OCI-LY3 (cell line): ENCODE measurements at regions not wholly inside any gene's neighbourhood (a gene's known extent, or its start where the extent isn't known, plus 50 kb on each side); places are given as distances from the start of the nearest gene placed in this dataset.

Experiments used
- EZH2phosphoT487 ChIP-seq: fragments of 200-600 bp; shearing (Covaris generic); IDR thresholded peaks from 2 replicates; pipeline ENCODE4 v1.6.1; 2018; ENCODE audit warnings: antibody characterized with exemption, mixed run types, low read depth
- TF ChIP-seq, protein P1 (sequence below): fragments of 200-600, 300-600 bp; sonication (generic); IDR thresholded peaks from 2 replicates; pipeline ENCODE4 v1.5.1; 2014; ENCODE audit warnings: antibody characterized with exemption, low read length, low read depth

DNA sequence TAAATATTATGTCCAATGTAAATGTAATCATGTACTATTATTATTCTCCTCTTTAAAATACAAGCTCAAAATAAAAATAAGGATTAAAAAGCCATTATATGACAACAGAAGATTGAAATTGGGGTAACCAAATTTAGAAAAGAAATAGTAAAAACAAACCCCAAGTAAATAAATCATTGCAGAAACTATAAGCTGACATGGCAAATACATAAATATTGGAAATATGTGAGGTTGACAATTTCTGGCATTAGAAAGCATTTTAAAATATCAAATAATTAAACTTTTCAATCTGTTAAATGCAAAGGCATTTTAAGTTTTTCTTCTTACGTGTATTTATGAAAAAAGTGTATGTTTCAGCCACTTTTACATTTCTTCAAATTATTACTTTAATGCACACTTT is 394.7 kb upstream of the DACH1 start:
- TF ChIP-seq, protein P1, sequence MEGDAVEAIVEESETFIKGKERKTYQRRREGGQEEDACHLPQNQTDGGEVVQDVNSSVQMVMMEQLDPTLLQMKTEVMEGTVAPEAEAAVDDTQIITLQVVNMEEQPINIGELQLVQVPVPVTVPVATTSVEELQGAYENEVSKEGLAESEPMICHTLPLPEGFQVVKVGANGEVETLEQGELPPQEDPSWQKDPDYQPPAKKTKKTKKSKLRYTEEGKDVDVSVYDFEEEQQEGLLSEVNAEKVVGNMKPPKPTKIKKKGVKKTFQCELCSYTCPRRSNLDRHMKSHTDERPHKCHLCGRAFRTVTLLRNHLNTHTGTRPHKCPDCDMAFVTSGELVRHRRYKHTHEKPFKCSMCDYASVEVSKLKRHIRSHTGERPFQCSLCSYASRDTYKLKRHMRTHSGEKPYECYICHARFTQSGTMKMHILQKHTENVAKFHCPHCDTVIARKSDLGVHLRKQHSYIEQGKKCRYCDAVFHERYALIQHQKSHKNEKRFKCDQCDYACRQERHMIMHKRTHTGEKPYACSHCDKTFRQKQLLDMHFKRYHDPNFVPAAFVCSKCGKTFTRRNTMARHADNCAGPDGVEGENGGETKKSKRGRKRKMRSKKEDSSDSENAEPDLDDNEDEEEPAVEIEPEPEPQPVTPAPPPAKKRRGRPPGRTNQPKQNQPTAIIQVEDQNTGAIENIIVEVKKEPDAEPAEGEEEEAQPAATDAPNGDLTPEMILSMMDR = no peak
- no peak for TF ChIP-seq EZH2phosphoT487
